SK-N-MC (cell line): ENCODE measurements at regions not wholly inside any gene's neighbourhood (a gene's known extent, or its start where the extent isn't known, plus 50 kb on each side); places are given as distances from the start of the nearest gene placed in this dataset.

ENCODE experiments used
- EZH2 ChIP-seq: fragments of 200-600 bp; sonication (generic); IDR thresholded peaks from one replicate; pipeline ENCODE4 v1.6.1; 2017; ENCODE audit warnings: antibody characterized with exemption
- FOXP2 ChIP-seq: optimal IDR thresholded peaks from 2 replicates; pipeline ENCODE3; 2011; ENCODE audit warnings: mild to moderate bottlenecking, moderate library complexity; ENCODE audit not compliant: insufficient read depth; ENCODE audit errors: extremely low read length, control extremely low read depth
- POLR2AphosphoS5 ChIP-seq: IDR thresholded peaks from 2 replicates; pipeline ENCODE4 v1.6.1; 2012; ENCODE audit warnings: mild to moderate bottlenecking, low read depth, low read length, borderline replicate concordance

- no peak for TF ChIP-seq POLR2AphosphoS5
- no peak for TF ChIP-seq EZH2
- TF ChIP-seq FOXP2 = no peak
These were observed 416.1 kb downstream of the LPIN1 start for GRCh38 chr2:12162269-12163247.
